IMR-90 (cell line): ENCODE measurements at regions not wholly inside any gene's neighbourhood (a gene's known extent, or its start where the extent isn't known, plus 50 kb on each side); places are given as distances from the start of the nearest gene placed in this dataset.

Source experiments
- ATAC-seq: fragments of 200-7000 bp; cut with Tn5 transposase; 2 replicates; pipeline ENCODE4 v1.9.1; 2020; ENCODE audit warnings: low read depth, mild to moderate bottlenecking, moderate library complexity
- BruUV-seq: library from RNA; stranded (reverse); fragments of 400-500 nt; replicated peaks from 2 replicates; lab custom pipeline; 2021; lab: Mats Ljungman, UMichigan
- CTCF ChIA-PET: fragments of 300-600 bp; formaldehyde crosslinking; extraction: SDS; loops from one replicate; lab custom pipeline; 2021; ENCODE audit warnings: antibody characterized with exemption; lab: Yijun Ruan, JAX
- POLR2A ChIA-PET: fragments of 300-600 bp; sonication (Branson Sonifier 250); formaldehyde crosslinking; loops from one replicate; lab custom pipeline; 2022; ENCODE audit warnings: antibody characterized with exemption; ENCODE audit not compliant: unreplicated experiment; lab: Charles Lee
- DNase-seq: peaks from one replicate; pipeline ENCODE4 v3.0.0; 2013
- H2AFZ ChIP-seq: replicated peaks from 2 replicates; pipeline ENCODE3; 2013; ENCODE audit warnings: low read length, mild to moderate bottlenecking; ENCODE audit not compliant: poor library complexity
- H2AK5ac ChIP-seq: 2 replicates; pipeline ENCODE4 v1.6.1; 2013; ENCODE audit warnings: low read depth, low read length, inconsistent platforms
- H2AK9ac ChIP-seq: replicated peaks from 2 replicates; pipeline ENCODE3; 2013; ENCODE audit warnings: mild to moderate bottlenecking, low read depth, low read length, moderate library complexity; ENCODE audit not compliant: poor library complexity
- H2BK120ac ChIP-seq: 2 replicates; pipeline ENCODE4 v1.6.1; 2013; ENCODE audit warnings: low read depth, low read length, inconsistent platforms
- H2BK15ac ChIP-seq: 3 replicates; pipeline ENCODE4 v1.6.1; 2013; ENCODE audit warnings: low read depth, low read length, inconsistent platforms
- H2BK20ac ChIP-seq: 2 replicates; pipeline ENCODE4 v1.6.1; 2013; ENCODE audit warnings: low read depth, mild to moderate bottlenecking, inconsistent platforms, low read length, moderate library complexity
- H2BK5ac ChIP-seq: 2 replicates; pipeline ENCODE4 v1.6.1; 2013; ENCODE audit warnings: mild to moderate bottlenecking, low read depth, low read length, inconsistent platforms; ENCODE audit not compliant: poor library complexity, severe bottlenecking
- H3K14ac ChIP-seq: replicated peaks from 2 replicates; pipeline ENCODE4 v1.6.1; 2013; ENCODE audit warnings: low read depth, low read length, inconsistent platforms
- H3K18ac ChIP-seq: 2 replicates; pipeline ENCODE4 v1.6.1; 2013; ENCODE audit warnings: low read depth, low read length, control low read depth
- H3K23ac ChIP-seq: 2 replicates; pipeline ENCODE4 v1.6.1; 2013; ENCODE audit warnings: low read depth, low read length, inconsistent platforms
- H3K27ac ChIP-seq: 2 replicates; pipeline ENCODE4 v1.5.1; 2013; ENCODE audit warnings: mild to moderate bottlenecking, control low read depth, low read length; ENCODE audit not compliant: insufficient read depth
- H3K27me3 ChIP-seq: 2 replicates; pipeline ENCODE4 v1.6.1; 2013; ENCODE audit warnings: low read length; ENCODE audit not compliant: control insufficient read depth, insufficient read depth
- H3K36me3 ChIP-seq: 2 replicates; pipeline ENCODE4 v1.6.1; 2013; ENCODE audit warnings: low read length, mixed read lengths; ENCODE audit not compliant: control insufficient read depth, insufficient read depth
- H3K4ac ChIP-seq: 2 replicates; pipeline ENCODE4 v1.6.1; 2013; ENCODE audit warnings: low read depth, low read length, inconsistent platforms
- H3K4me1 ChIP-seq: 2 replicates; pipeline ENCODE4 v1.6.1; 2013; ENCODE audit warnings: low read length, mixed read lengths; ENCODE audit not compliant: control insufficient read depth, insufficient read depth
- H3K4me2 ChIP-seq: 2 replicates; pipeline ENCODE4 v1.6.1; 2013; ENCODE audit warnings: low read depth, mild to moderate bottlenecking, control low read depth, low read length, moderate library complexity
- H3K4me3 ChIP-seq: 2 replicates; pipeline ENCODE4 v1.5.1; 2013; ENCODE audit warnings: low read depth, mild to moderate bottlenecking, control low read depth, low read length, moderate library complexity; ENCODE audit not compliant: insufficient read depth
- H3K56ac ChIP-seq: 2 replicates; pipeline ENCODE4 v1.6.1; 2013; ENCODE audit warnings: low read length, inconsistent platforms; ENCODE audit not compliant: insufficient read depth; ENCODE audit errors: extremely low read depth
- H3K79me1 ChIP-seq, 2 experiments: 2 replicates each; pipeline ENCODE4 v1.6.1; 2013; ENCODE audit warnings: low read length in 2 of 2, inconsistent platforms in 1 of 2, low read depth in 1 of 2
- H3K9ac ChIP-seq: 2 replicates; pipeline ENCODE4 v1.6.1; 2013; ENCODE audit warnings: low read depth, low read length, control low read depth
- H3K9me1 ChIP-seq: 2 replicates; pipeline ENCODE4 v1.6.1; 2013; ENCODE audit warnings: low read length, inconsistent platforms; ENCODE audit not compliant: insufficient read depth
- H3K9me3 ChIP-seq: 2 replicates; pipeline ENCODE4 v1.6.1; 2013; ENCODE audit warnings: low read length; ENCODE audit not compliant: control insufficient read depth, insufficient read depth
- H4K20me1 ChIP-seq: 2 replicates; pipeline ENCODE4 v1.6.1; 2013; ENCODE audit warnings: low read length, inconsistent platforms; ENCODE audit not compliant: insufficient read depth
- H4K5ac ChIP-seq: 2 replicates; pipeline ENCODE4 v1.6.1; 2013; ENCODE audit warnings: mild to moderate bottlenecking, low read depth, low read length, control low read depth
- H4K8ac ChIP-seq, 2 experiments: 2 replicates each; pipeline ENCODE4 v1.6.1; 2013; ENCODE audit warnings: low read depth in 2 of 2, low read length in 2 of 2, control low read depth in 1 of 2, inconsistent platforms in 1 of 2
- H4K91ac ChIP-seq: 2 replicates; pipeline ENCODE4 v1.6.1; 2013; ENCODE audit warnings: low read depth, low read length, inconsistent platforms; ENCODE audit not compliant: insufficient read depth
- BHLHE40 ChIP-seq: fragments of 150-350 bp; IDR thresholded peaks from 2 replicates; pipeline ENCODE4 v1.6.1; 2016; ENCODE audit warnings: mild to moderate bottlenecking, low read depth, low read length
- CEBPB ChIP-seq: IDR thresholded peaks from 2 replicates; pipeline ENCODE4 v1.6.1; 2012; ENCODE audit warnings: low read depth, low read length, improper control_type of control experiment
- CHD1 ChIP-seq: IDR thresholded peaks from 2 replicates; pipeline ENCODE4 v1.6.1; 2012; ENCODE audit warnings: low read depth, low read length, improper control_type of control experiment
- FOS ChIP-seq: fragments of 150-350 bp; IDR thresholded peaks from 2 replicates; pipeline ENCODE4 v1.6.1; 2016; ENCODE audit warnings: low read depth, low read length
- MAZ ChIP-seq: IDR thresholded peaks from 2 replicates; pipeline ENCODE4 v1.6.1; 2012; ENCODE audit warnings: low read depth, mild to moderate bottlenecking, low read length, improper control_type of control experiment, moderate library complexity, borderline replicate concordance
- NFE2L2 ChIP-seq: fragments of 150-350 bp; IDR thresholded peaks from 2 replicates; pipeline ENCODE4 v1.6.1; 2016; ENCODE audit warnings: low read depth, mild to moderate bottlenecking, low read length
- POLR2A ChIP-seq: IDR thresholded peaks from 2 replicates; pipeline ENCODE4 v1.6.1; 2012; ENCODE audit warnings: mild to moderate bottlenecking, low read depth, low read length
- WGBS, 2 experiments: methylation state at CpG; one replicate each; pipeline versions ENCODE4 v1.1.5 to v1.1.7; 2013; ENCODE audit warnings: missing lambda C conversion rate in 2 of 2; ENCODE audit not compliant: insufficient read length in 1 of 2; ENCODE audit errors: extremely low coverage in 2 of 2; 5-methylcytosine and 5-hydroxymethylcytosine counted together
- dilution Hi-C: fragments of 300-500 bp; cut with HindIII; formaldehyde crosslinking; loops from one replicate; pipeline ENCODE4 v1.14.3; 2018; ENCODE audit warnings: low sequenced_read_pairs; ENCODE audit not compliant: unreplicated experiment
- in situ Hi-C: fragments of 300-500 bp; cut with MboI; formaldehyde crosslinking; loops from 3 replicates; pipeline ENCODE4 v1.14.3; 2019; ENCODE audit warnings: low sequenced_read_pairs, inconsistent platforms, mixed read lengths
- intact Hi-C: fragments of 100-400 bp; cut with micrococcal nuclease; formaldehyde crosslinking; loops from 2 replicates; pipeline ENCODE4 v1.10.0; 2022
- TF ChIP-seq, protein P1 (sequence below): fragments of 150-350 bp; IDR thresholded peaks from 2 replicates; pipeline ENCODE4 v1.6.1; 2016; ENCODE audit warnings: low read depth, mild to moderate bottlenecking, low read length, moderate library complexity, borderline replicate concordance

DNA sequence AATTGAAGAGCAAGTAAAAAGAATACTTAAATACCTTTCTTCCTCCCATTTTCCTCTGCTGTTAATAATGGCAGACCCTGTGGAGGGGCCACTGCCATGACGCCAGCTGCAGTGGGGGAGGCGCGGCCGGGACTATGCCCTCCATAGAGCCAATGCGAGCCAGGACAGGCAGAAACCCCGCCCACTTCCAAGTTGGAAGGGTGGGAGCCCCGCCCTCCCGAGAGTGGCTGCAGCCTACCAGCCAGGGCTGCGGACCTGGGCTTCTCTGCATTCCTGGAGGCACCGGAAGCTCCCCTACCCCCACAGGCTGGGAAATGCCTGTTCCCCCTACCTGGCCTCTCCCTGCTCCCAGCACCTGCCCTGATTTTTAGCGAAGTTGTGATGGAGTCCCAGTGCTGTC is 439.4 kb upstream of the CDH19 start:
- H4K8ac ChIP-seq = no peak overlapping the region
- no peaks in the 10 kb centered on the region for H3K79me1 ChIP-seq
- H3K4me2 ChIP-seq = no peak overlapping the region
- H2AK9ac ChIP-seq = no peak overlapping the region
- H3K4ac ChIP-seq = no peak overlapping the region
- TF ChIP-seq CEBPB (no peak), BHLHE40 (no peak), POLR2A (no peak), NFE2L2 (no peak), FOS (no peak), CHD1 (no peak), MAZ (no peak)
- TF ChIP-seq, protein P1, sequence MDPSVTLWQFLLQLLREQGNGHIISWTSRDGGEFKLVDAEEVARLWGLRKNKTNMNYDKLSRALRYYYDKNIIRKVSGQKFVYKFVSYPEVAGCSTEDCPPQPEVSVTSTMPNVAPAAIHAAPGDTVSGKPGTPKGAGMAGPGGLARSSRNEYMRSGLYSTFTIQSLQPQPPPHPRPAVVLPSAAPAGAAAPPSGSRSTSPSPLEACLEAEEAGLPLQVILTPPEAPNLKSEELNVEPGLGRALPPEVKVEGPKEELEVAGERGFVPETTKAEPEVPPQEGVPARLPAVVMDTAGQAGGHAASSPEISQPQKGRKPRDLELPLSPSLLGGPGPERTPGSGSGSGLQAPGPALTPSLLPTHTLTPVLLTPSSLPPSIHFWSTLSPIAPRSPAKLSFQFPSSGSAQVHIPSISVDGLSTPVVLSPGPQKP = no peak
- no peak overlapping the region for H2BK120ac ChIP-seq
- no peaks in the 10 kb centered on the region for H3K4me1 ChIP-seq
- BruUV-seq = no TSS peak
- H3K9me1 ChIP-seq = no peaks in the 10 kb centered on the region
- no peak overlapping the region for H2BK20ac ChIP-seq
- no peak overlapping the region for H3K9ac ChIP-seq
- no peak overlapping the region for H3K23ac ChIP-seq
- no peak overlapping the region for H3K27ac ChIP-seq
- ATAC-seq (no peak), DNase-seq (no peak)
- WGBS, 2 experiments = 67% methylated on average over 1 of the region's 11 CpGs; no CpG with 5 or more reads in 1 of the 2 experiments
- no peak overlapping the region for H4K5ac ChIP-seq
- H4K91ac ChIP-seq = no peak overlapping the region
- H3K14ac ChIP-seq = no peak overlapping the region
- no peak overlapping the region for H2AK5ac ChIP-seq
- H3K18ac ChIP-seq = no peak overlapping the region
- no peak overlapping the region for H2BK15ac ChIP-seq
- H3K56ac ChIP-seq = no peak overlapping the region
- no peaks in the 10 kb centered on the region for H3K36me3 ChIP-seq
- H2AFZ ChIP-seq = no peak overlapping the region
- no peaks in the 10 kb centered on the region for H3K27me3 ChIP-seq
- dilution Hi-C loops (no loop called here), in situ Hi-C loops (no loop called here), intact Hi-C loops (no loop called here)
- H4K20me1 ChIP-seq = no peaks in the 10 kb centered on the region
- H3K4me3 ChIP-seq = no peak overlapping the region
- POLR2A ChIA-PET = no interaction called here
- peaks cover 12% of the 10 kb centered on the region for H3K9me3 ChIP-seq
- CTCF ChIA-PET = no interaction called here
- no peak overlapping the region for H2BK5ac ChIP-seq
